Femur (tissue), 1 donor: ENCODE measurements at regions not wholly inside any gene's neighbourhood (a gene's known extent, or its start where the extent isn't known, plus 50 kb on each side); places are given as distances from the start of the nearest gene placed in this dataset.

Experiments used
- DNase-seq: peaks from one replicate; pipeline ENCODE4 v3.0.0-alpha.2; 2017

- no peak for DNase-seq
Observed at GRCh38 chr17:13293421-13293820, 275.6 kb upstream of the ELAC2 start.

GRCh38 chr17:13292291-13292690, 274.5 kb upstream of the ELAC2 start:
- peak; percentile 29 for DNase-seq

- DNase-seq, result no peak
Observed at GRCh38 chr17:13288248-13288647, 270.4 kb upstream of the ELAC2 start.

- DNase-seq, result no peak
Observed at GRCh38 chr17:13287226-13287625, 269.4 kb upstream of the ELAC2 start.

GRCh38 chr17:13283606-13284005, 265.8 kb upstream of the ELAC2 start:
- no peak for DNase-seq

- DNase-seq, result no peak
Observed at GRCh38 chr17:13281626-13282025, 263.8 kb upstream of the ELAC2 start.

GRCh38 chr17:13273806-13274205, 256.0 kb upstream of the ELAC2 start:
- DNase-seq, result peak; percentile 32

GRCh38 chr17:13272296-13272695, 254.5 kb upstream of the ELAC2 start:
- DNase-seq, result no peak

GRCh38 chr17:13268791-13269595, 251.2 kb upstream of the ELAC2 start:
- no peak for DNase-seq

- DNase-seq, result no peak
Observed at GRCh38 chr17:13266606-13267005, 248.8 kb upstream of the ELAC2 start.

GRCh38 chr17:13265311-13265710, 247.5 kb upstream of the ELAC2 start:
- DNase-seq, result no peak

- no peak for DNase-seq
Observed at GRCh38 chr17:13263746-13264145, 245.9 kb upstream of the ELAC2 start.

GRCh38 chr17:13256545-13256944, 238.7 kb upstream of the ELAC2 start:
- no peak for DNase-seq

- no peak for DNase-seq
Observed at GRCh38 chr17:13253733-13254410, 236.0 kb upstream of the ELAC2 start.

- DNase-seq, result peak; percentile 71
Observed at GRCh38 chr17:13244513-13244912, 226.7 kb upstream of the ELAC2 start.

- DNase-seq, result no peak
Observed at GRCh38 chr17:13243585-13243984, 225.8 kb upstream of the ELAC2 start.

GRCh38 chr17:13240851-13241250, 223.0 kb upstream of the ELAC2 start:
- DNase-seq, result no peak

GRCh38 chr17:13230350-13231264, 212.8 kb upstream of the ELAC2 start:
- no peak for DNase-seq

- no peak for DNase-seq
Observed at GRCh38 chr17:13228225-13228624, 210.4 kb upstream of the ELAC2 start.

- DNase-seq, result no peak
Observed at GRCh38 chr17:13222975-13223374, 205.1 kb upstream of the ELAC2 start.

- DNase-seq, result no peak
Observed at GRCh38 chr17:13212860-13213259, 195.0 kb upstream of the ELAC2 start.

- no peak for DNase-seq
Observed at GRCh38 chr17:13209081-13209480, 191.3 kb upstream of the ELAC2 start.

GRCh38 chr17:13204607-13205237, 186.9 kb upstream of the ELAC2 start:
- DNase-seq, result no peak
